ENCODE measurements at regions not wholly inside any gene's neighbourhood (a gene's known extent, or its start where the extent isn't known, plus 50 kb on each side); places are given as distances from the start of the nearest gene placed in this dataset.

DNA sequence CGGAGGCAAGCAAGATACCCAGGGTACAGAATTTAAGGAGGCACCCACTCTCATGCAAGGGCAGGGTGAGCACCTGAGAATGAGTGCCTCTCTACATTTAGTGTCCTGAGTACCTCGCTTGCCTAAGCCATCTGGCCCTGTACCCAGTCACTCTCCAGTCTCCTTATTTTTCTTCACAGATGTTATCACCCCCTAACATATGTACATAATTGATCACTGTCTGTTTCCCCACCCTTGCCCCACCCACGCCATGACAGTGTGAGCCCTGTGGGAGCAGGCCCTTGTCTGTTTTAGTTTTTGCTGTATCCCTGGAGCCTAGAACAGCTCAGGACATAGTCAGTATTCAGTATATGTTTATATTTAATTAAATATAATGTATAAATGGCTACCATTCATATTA, 113.6 kb downstream of the SPRY1 start:
- TF ChIP-seq EZH2phosphoT487 (IDR thresholded peaks at IDR 0.05; ENCODE audit: low read length) (no peak), EZH2 (optimal IDR thresholded peaks at IDR 0.05; ENCODE audit: low read depth, low read length) (no peak)
- TF ChIP-seq, protein P1, sequence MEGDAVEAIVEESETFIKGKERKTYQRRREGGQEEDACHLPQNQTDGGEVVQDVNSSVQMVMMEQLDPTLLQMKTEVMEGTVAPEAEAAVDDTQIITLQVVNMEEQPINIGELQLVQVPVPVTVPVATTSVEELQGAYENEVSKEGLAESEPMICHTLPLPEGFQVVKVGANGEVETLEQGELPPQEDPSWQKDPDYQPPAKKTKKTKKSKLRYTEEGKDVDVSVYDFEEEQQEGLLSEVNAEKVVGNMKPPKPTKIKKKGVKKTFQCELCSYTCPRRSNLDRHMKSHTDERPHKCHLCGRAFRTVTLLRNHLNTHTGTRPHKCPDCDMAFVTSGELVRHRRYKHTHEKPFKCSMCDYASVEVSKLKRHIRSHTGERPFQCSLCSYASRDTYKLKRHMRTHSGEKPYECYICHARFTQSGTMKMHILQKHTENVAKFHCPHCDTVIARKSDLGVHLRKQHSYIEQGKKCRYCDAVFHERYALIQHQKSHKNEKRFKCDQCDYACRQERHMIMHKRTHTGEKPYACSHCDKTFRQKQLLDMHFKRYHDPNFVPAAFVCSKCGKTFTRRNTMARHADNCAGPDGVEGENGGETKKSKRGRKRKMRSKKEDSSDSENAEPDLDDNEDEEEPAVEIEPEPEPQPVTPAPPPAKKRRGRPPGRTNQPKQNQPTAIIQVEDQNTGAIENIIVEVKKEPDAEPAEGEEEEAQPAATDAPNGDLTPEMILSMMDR (IDR thresholded peaks at IDR 0.05; ENCODE audit: low read length) = no peak
- peaks cover 5% of the 10 kb centered on the region; the same call in 1 of the 2 replicates for H3K4me1 ChIP-seq (ENCODE audit: low read length)
- H3K9me2 ChIP-seq (replicated peaks; ENCODE audit: insufficient read depth, low read length) = no peaks in the 10 kb centered on the region
- H3K27ac ChIP-seq (ENCODE audit: low read length) = no peak overlapping the region
- H3K9ac ChIP-seq (ENCODE audit: low read length) = no peak overlapping the region
- no peaks in the 10 kb centered on the region for H3K27me3 ChIP-seq (replicated peaks; ENCODE audit: insufficient read depth, low read length)
- H4K20me1 ChIP-seq (ENCODE audit: insufficient read depth, low read length) = no peaks in the 10 kb centered on the region
- H3K36me3 ChIP-seq (replicated peaks; ENCODE audit: insufficient read depth, low read length) = no peaks in the 10 kb centered on the region
- no peak overlapping the region for H3K4me2 ChIP-seq (ENCODE audit: low read depth, low read length)
- no peak overlapping the region for H3K4me3 ChIP-seq (ENCODE audit: low read length)
- H3K9me3 ChIP-seq (replicated peaks; ENCODE audit: insufficient read depth, low read length) = no peaks in the 10 kb centered on the region
- no peak for DNase-seq
- no peaks in the 10 kb centered on the region for H3F3A ChIP-seq (ENCODE audit: insufficient read depth, low read length)
- H2AFZ ChIP-seq (ENCODE audit: low read length) = no peak overlapping the region
- H3K79me2 ChIP-seq (ENCODE audit: low read length) = no peaks in the 10 kb centered on the region

DNA sequence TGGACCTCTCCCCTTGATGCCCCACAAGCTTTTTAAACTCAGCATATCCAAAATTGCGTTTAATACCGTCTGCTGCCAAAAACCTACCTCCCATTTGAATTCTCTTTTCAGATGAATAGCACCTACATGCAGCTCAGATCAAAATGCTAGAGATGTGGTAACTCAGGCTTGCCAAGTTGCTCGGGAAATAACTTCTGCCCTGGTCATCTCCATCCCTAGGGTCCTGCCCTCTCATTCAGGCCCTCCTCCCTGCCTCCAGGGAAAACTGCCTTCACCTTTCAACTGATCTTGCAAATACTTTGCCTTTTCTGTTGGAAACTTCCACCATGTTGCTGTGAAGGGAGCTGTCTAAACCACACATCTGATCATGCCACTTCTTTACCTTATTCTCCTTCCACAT, 114.1 kb downstream of the SPRY1 start:
- Histone ChIP-seq H3F3A (ENCODE audit: insufficient read depth, low read length) (no peaks in the 10 kb centered on the region), H3K4me1 (ENCODE audit: low read length) (peaks cover 5% of the 10 kb centered on the region; the same call in 1 of the 2 replicates), H2AFZ (ENCODE audit: low read length) (no peak overlapping the region), H3K4me3 (ENCODE audit: low read length) (no peak overlapping the region), H3K79me2 (ENCODE audit: low read length) (no peaks in the 10 kb centered on the region), H4K20me1 (ENCODE audit: insufficient read depth, low read length) (no peaks in the 10 kb centered on the region), H3K9ac (ENCODE audit: low read length) (no peak overlapping the region), H3K27ac (ENCODE audit: low read length) (no peak overlapping the region), H3K27me3 (replicated peaks; ENCODE audit: insufficient read depth, low read length) (no peaks in the 10 kb centered on the region), H3K9me2 (replicated peaks; ENCODE audit: insufficient read depth, low read length) (no peaks in the 10 kb centered on the region), H3K36me3 (replicated peaks; ENCODE audit: insufficient read depth, low read length) (no peaks in the 10 kb centered on the region), H3K9me3 (replicated peaks; ENCODE audit: insufficient read depth, low read length) (no peaks in the 10 kb centered on the region), H3K4me2 (ENCODE audit: low read depth, low read length) (no peak overlapping the region)
- DNase-seq = no peak
- no peak for TF ChIP-seq EZH2 (optimal IDR thresholded peaks at IDR 0.05; ENCODE audit: low read depth, low read length)
- TF ChIP-seq, protein P1 (IDR thresholded peaks at IDR 0.05; ENCODE audit: low read length) = no peak
- TF ChIP-seq EZH2phosphoT487 (IDR thresholded peaks at IDR 0.05; ENCODE audit: low read length) = no peak

DNA sequence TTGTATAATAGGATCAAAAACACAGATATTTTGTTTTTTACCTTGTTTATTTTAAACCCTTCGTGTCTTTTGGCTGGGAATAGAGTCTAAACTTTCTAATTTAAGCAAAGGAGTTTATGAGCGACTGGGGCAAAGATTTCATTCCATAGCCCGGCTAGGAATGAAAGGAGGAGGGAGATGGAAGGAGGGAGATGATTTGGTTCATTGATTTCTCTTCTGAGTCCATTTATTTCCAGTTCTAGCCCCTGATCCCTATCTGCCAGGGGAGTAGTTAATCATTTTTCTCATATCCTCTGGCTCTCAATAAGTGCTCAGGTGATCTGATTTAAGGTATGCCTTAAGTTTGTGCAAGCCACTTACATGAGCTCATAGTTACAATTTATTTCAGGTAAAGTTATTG, 120.0 kb downstream of the SPRY1 start:
- H3K27ac ChIP-seq (ENCODE audit: low read length) = no peak overlapping the region

More for the DNA sequence above, 120.0 kb downstream of the SPRY1 start:
- TF ChIP-seq, protein P1 (IDR thresholded peaks at IDR 0.05; ENCODE audit: low read length) = no peak
- no peak for DNase-seq
- Histone ChIP-seq H3K4me1 (ENCODE audit: low read length) (no peaks in the 10 kb centered on the region), H3K9ac (ENCODE audit: low read length) (no peak overlapping the region), H2AFZ (ENCODE audit: low read length) (no peak overlapping the region), H3F3A (ENCODE audit: insufficient read depth, low read length) (no peaks in the 10 kb centered on the region), H4K20me1 (ENCODE audit: insufficient read depth, low read length) (no peaks in the 10 kb centered on the region), H3K36me3 (replicated peaks; ENCODE audit: insufficient read depth, low read length) (no peaks in the 10 kb centered on the region), H3K4me3 (ENCODE audit: low read length) (no peak overlapping the region), H3K27me3 (replicated peaks; ENCODE audit: insufficient read depth, low read length) (no peaks in the 10 kb centered on the region), H3K9me2 (replicated peaks; ENCODE audit: insufficient read depth, low read length) (no peaks in the 10 kb centered on the region), H3K4me2 (ENCODE audit: low read depth, low read length) (no peak overlapping the region), H3K9me3 (replicated peaks; ENCODE audit: insufficient read depth, low read length) (no peaks in the 10 kb centered on the region), H3K79me2 (ENCODE audit: low read length) (no peaks in the 10 kb centered on the region)

Measured in MM.1S (cell line).